IPS-20b (cell line): ENCODE measurements at regions not wholly inside any gene's neighbourhood (a gene's known extent, or its start where the extent isn't known, plus 50 kb on each side); places are given as distances from the start of the nearest gene placed in this dataset.

Experiments
- H3K27ac ChIP-seq: one replicate; pipeline ENCODE4 v1.5.1; 2013; ENCODE audit warnings: low read length
- H3K27me3 ChIP-seq: 2 replicates; pipeline ENCODE4 v1.6.1; 2013; ENCODE audit warnings: mild to moderate bottlenecking, low read length, inconsistent platforms; ENCODE audit not compliant: insufficient read depth
- H3K36me3 ChIP-seq: 2 replicates; pipeline ENCODE4 v1.6.1; 2013; ENCODE audit warnings: low read depth, mild to moderate bottlenecking, inconsistent platforms, low read length, moderate library complexity; ENCODE audit not compliant: insufficient read depth
- H3K4me1 ChIP-seq: 2 replicates; pipeline ENCODE4 v1.6.1; 2013; ENCODE audit warnings: mild to moderate bottlenecking, control low read depth, inconsistent platforms, low read length, moderate library complexity; ENCODE audit not compliant: insufficient read depth
- H3K4me3 ChIP-seq: 2 replicates; pipeline ENCODE4 v1.5.1; 2013; ENCODE audit warnings: mild to moderate bottlenecking, low read length, inconsistent platforms
- H3K9ac ChIP-seq: 2 replicates; pipeline ENCODE4 v1.6.1; 2013; ENCODE audit warnings: low read depth, mild to moderate bottlenecking, inconsistent platforms, low read length, moderate library complexity
- H3K9me3 ChIP-seq: 2 replicates; pipeline ENCODE4 v1.6.1; 2013; ENCODE audit warnings: mild to moderate bottlenecking, low read depth, low read length, inconsistent platforms; ENCODE audit not compliant: insufficient read depth

DNA sequence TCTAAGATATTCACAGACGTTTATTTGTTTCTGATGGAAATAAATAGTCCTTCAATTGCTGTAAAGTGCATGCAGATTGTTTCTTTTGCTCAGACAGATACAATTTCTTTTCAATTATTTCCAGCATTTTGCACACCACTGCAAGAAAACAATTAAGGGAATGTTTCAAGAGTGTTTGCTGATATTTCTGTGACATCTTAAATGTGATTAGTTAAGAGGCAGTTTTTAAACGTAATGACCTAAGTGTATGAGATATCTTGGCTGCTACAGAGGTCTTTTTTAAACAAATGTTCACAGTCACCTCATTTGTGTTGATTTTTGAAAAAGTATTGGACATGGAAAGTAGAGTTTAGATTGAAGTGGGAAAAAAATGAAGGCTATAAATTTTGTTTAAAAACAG lies 262.3 kb upstream of the BRINP3 start:
- H3K9me3 ChIP-seq: no peaks in the 10 kb centered on the region
- H3K27me3 ChIP-seq: no peaks in the 10 kb centered on the region

DNA sequence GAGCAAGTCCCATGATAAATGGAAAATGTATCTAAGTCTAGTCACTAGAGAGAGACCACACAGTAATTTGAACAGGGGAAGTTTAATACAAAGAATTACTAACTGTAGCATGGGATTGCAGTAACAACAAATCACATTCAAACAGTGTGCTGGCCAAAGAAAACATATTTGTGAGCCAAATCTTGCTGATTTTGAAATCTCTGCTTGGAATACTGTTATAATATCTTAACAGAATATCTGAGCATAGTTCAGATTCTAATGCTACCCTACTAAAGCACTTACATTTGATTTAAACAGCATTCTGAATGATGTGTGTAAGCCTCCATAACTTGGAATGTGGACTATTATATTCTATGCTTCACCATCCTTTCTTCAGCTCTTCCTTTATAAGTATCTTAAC lies 270.0 kb upstream of the BRINP3 start:
- Histone ChIP-seq H3K27ac (no peak overlapping the region), H3K36me3 (no peaks in the 10 kb centered on the region), H3K4me3 (no peak overlapping the region), H3K9me3 (no peaks in the 10 kb centered on the region), H3K9ac (no peak overlapping the region), H3K27me3 (no peaks in the 10 kb centered on the region), H3K4me1 (no peaks in the 10 kb centered on the region)

More for the DNA sequence above, 262.3 kb upstream of the BRINP3 start:
- no peak overlapping the region for H3K4me3 ChIP-seq
- no peaks in the 10 kb centered on the region for H3K36me3 ChIP-seq
- H3K9ac ChIP-seq: no peak overlapping the region
- no peak overlapping the region for H3K27ac ChIP-seq
- no peaks in the 10 kb centered on the region for H3K4me1 ChIP-seq

DNA sequence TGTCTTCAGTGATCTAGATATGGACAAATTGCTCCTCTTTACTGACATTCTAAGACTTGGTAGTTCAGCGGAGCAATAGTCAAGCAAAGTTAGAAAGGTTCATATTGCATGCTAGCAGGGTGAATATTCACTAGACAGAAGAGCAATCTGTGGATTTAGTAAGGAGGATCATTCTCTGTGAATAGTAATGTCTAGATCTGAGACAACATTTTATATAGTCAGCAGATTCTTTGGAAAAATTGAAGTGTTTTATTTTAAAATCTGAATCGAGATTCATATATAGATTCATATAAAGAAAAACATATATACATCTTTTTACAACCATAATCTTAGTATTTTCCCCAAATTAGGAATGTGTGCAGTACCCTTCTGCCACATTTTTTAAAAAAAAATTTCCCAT lies 274.5 kb upstream of the BRINP3 start:
- Histone ChIP-seq H3K27ac (no peak overlapping the region), H3K9ac (no peak overlapping the region), H3K36me3 (no peaks in the 10 kb centered on the region), H3K9me3 (no peaks in the 10 kb centered on the region), H3K27me3 (no peaks in the 10 kb centered on the region), H3K4me1 (no peaks in the 10 kb centered on the region), H3K4me3 (no peak overlapping the region)

GRCh38 chr1:190754666-190755065 lies 277.0 kb upstream of the BRINP3 start:
- Histone ChIP-seq H3K27me3 (no peaks in the 10 kb centered on the region), H3K4me3 (no peak overlapping the region), H3K36me3 (no peaks in the 10 kb centered on the region), H3K27ac (no peak overlapping the region), H3K9ac (no peak overlapping the region), H3K9me3 (no peaks in the 10 kb centered on the region), H3K4me1 (no peaks in the 10 kb centered on the region)

GRCh38 chr1:190759807-190760206 lies 282.1 kb upstream of the BRINP3 start:
- H3K4me3 ChIP-seq: no peak overlapping the region
- no peaks in the 10 kb centered on the region for H3K9me3 ChIP-seq
- no peak overlapping the region for H3K27ac ChIP-seq
- no peaks in the 10 kb centered on the region for H3K4me1 ChIP-seq
- no peaks in the 10 kb centered on the region for H3K36me3 ChIP-seq
- no peaks in the 10 kb centered on the region for H3K27me3 ChIP-seq
- H3K9ac ChIP-seq: no peak overlapping the region

- Histone ChIP-seq H3K4me3 (no peak overlapping the region), H3K27ac (no peak overlapping the region), H3K9ac (no peak overlapping the region), H3K4me1 (no peaks in the 10 kb centered on the region), H3K9me3 (no peaks in the 10 kb centered on the region), H3K27me3 (no peaks in the 10 kb centered on the region), H3K36me3 (no peaks in the 10 kb centered on the region)
Observed at GRCh38 chr1:190762325-190762724, 284.7 kb upstream of the BRINP3 start.

- Histone ChIP-seq H3K4me3 (no peak overlapping the region), H3K36me3 (no peaks in the 10 kb centered on the region), H3K4me1 (no peaks in the 10 kb centered on the region), H3K9ac (no peak overlapping the region), H3K27me3 (no peaks in the 10 kb centered on the region), H3K9me3 (no peaks in the 10 kb centered on the region), H3K27ac (no peak overlapping the region)
Observed at GRCh38 chr1:190792873-190793272, 315.2 kb upstream of the BRINP3 start.

GRCh38 chr1:190807629-190808028 lies 330.0 kb upstream of the BRINP3 start:
- Histone ChIP-seq H3K9ac (no peak overlapping the region), H3K27ac (no peak overlapping the region), H3K4me1 (no peaks in the 10 kb centered on the region), H3K36me3 (no peaks in the 10 kb centered on the region), H3K4me3 (no peak overlapping the region), H3K27me3 (no peaks in the 10 kb centered on the region), H3K9me3 (no peaks in the 10 kb centered on the region)

- H3K27me3 ChIP-seq: no peaks in the 10 kb centered on the region
- no peaks in the 10 kb centered on the region for H3K4me1 ChIP-seq
- no peak overlapping the region for H3K9ac ChIP-seq
- no peaks in the 10 kb centered on the region for H3K9me3 ChIP-seq
- no peak overlapping the region for H3K4me3 ChIP-seq
- H3K36me3 ChIP-seq: no peaks in the 10 kb centered on the region
- no peak overlapping the region for H3K27ac ChIP-seq
Observed at GRCh38 chr1:190808035-190808434, 330.4 kb upstream of the BRINP3 start.

DNA sequence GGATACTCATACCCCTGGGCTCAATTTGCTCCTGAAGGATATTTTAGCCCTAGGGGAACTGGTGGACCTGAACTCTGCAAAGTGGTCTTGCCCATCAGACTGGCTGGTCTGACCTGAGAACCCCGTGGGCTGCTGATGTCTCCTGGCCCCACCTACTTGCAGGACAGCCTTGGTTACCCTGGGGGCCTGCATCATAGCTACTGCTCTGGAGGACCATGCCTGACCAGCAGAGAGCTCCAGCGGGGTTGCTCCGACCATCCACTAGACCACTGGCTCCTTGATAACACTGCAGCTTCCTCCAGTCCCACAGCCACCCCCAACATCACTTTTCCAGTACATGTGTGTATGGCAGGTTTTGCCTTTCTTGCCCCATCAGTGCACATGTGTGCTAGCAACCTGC lies 331.6 kb upstream of the BRINP3 start:
- Histone ChIP-seq H3K4me1 (no peaks in the 10 kb centered on the region), H3K9me3 (no peaks in the 10 kb centered on the region), H3K36me3 (no peaks in the 10 kb centered on the region), H3K4me3 (no peak overlapping the region), H3K27me3 (no peaks in the 10 kb centered on the region), H3K27ac (no peak overlapping the region), H3K9ac (no peak overlapping the region)

- no peaks in the 10 kb centered on the region for H3K27me3 ChIP-seq
- no peak overlapping the region for H3K4me3 ChIP-seq
- H3K27ac ChIP-seq: no peak overlapping the region
- no peaks in the 10 kb centered on the region for H3K36me3 ChIP-seq
- H3K9ac ChIP-seq: no peak overlapping the region
- H3K9me3 ChIP-seq: no peaks in the 10 kb centered on the region
- H3K4me1 ChIP-seq: no peaks in the 10 kb centered on the region
Observed at GRCh38 chr1:190812996-190813395, 335.3 kb upstream of the BRINP3 start.

GRCh38 chr1:190832511-190832910 lies 354.8 kb upstream of the BRINP3 start:
- H3K27ac ChIP-seq: no peak overlapping the region
- no peak overlapping the region for H3K4me3 ChIP-seq
- H3K9ac ChIP-seq: no peak overlapping the region
- H3K4me1 ChIP-seq: no peaks in the 10 kb centered on the region
- H3K36me3 ChIP-seq: no peaks in the 10 kb centered on the region
- H3K9me3 ChIP-seq: no peaks in the 10 kb centered on the region
- no peaks in the 10 kb centered on the region for H3K27me3 ChIP-seq

GRCh38 chr1:190835658-190836057 lies 358.0 kb upstream of the BRINP3 start:
- Histone ChIP-seq H3K4me3 (no peak overlapping the region), H3K9me3 (no peaks in the 10 kb centered on the region), H3K9ac (no peak overlapping the region), H3K27me3 (no peaks in the 10 kb centered on the region), H3K36me3 (no peaks in the 10 kb centered on the region), H3K27ac (no peak overlapping the region), H3K4me1 (no peaks in the 10 kb centered on the region)
